ENCODE measurements at regions not wholly inside any gene's neighbourhood (a gene's known extent, or its start where the extent isn't known, plus 50 kb on each side); places are given as distances from the start of the nearest gene placed in this dataset.

- no peak overlapping the region for H3K4me3 ChIP-seq (ENCODE audit: low read length in 2 of 2)
- no peak overlapping the region for H3K9ac ChIP-seq (ENCODE audit: low read depth in 1 of 2, low read length in 2 of 2)
- H3K4me1 ChIP-seq (ENCODE audit: control insufficient read depth in 2 of 2, insufficient read depth in 2 of 2, low read length in 2 of 2) = no peaks in the 10 kb centered on the region
- H3K27ac ChIP-seq (ENCODE audit: low read depth in 2 of 2, low read length in 2 of 2) = no peak overlapping the region
- no peaks in the 10 kb centered on the region for H3K9me3 ChIP-seq (ENCODE audit: control insufficient read depth in 2 of 2, low read length in 2 of 2)
- no peaks in the 10 kb centered on the region for H3K27me3 ChIP-seq (ENCODE audit: control insufficient read depth in 2 of 2, insufficient read depth in 2 of 2, low read length in 2 of 2)
- H3K36me3 ChIP-seq (ENCODE audit: control insufficient read depth in 2 of 2, insufficient read depth in 2 of 2, low read length in 2 of 2) = no peaks in the 10 kb centered on the region
Observed at GRCh38 chrX:7219153-7219705, 71.3 kb upstream of the PUDP start.

- no peaks in the 10 kb centered on the region for H3K4me1 ChIP-seq (ENCODE audit: control insufficient read depth in 2 of 2, insufficient read depth in 2 of 2, low read length in 2 of 2)
- H3K27ac ChIP-seq (ENCODE audit: low read depth in 2 of 2, low read length in 2 of 2) = no peak overlapping the region
- no peak overlapping the region for H3K9ac ChIP-seq (ENCODE audit: low read depth in 1 of 2, low read length in 2 of 2)
- no peaks in the 10 kb centered on the region for H3K27me3 ChIP-seq (ENCODE audit: control insufficient read depth in 2 of 2, insufficient read depth in 2 of 2, low read length in 2 of 2)
- no peak overlapping the region for H3K4me3 ChIP-seq (ENCODE audit: low read length in 2 of 2)
- H3K9me3 ChIP-seq (ENCODE audit: control insufficient read depth in 2 of 2, low read length in 2 of 2) = no peaks in the 10 kb centered on the region
- H3K36me3 ChIP-seq (ENCODE audit: control insufficient read depth in 2 of 2, insufficient read depth in 2 of 2, low read length in 2 of 2) = no peaks in the 10 kb centered on the region
Observed at GRCh38 chrX:7218321-7219152, 70.6 kb upstream of the PUDP start.

- H3K36me3 ChIP-seq (ENCODE audit: control insufficient read depth in 2 of 2, insufficient read depth in 2 of 2, low read length in 2 of 2) = no peaks in the 10 kb centered on the region
Observed at GRCh38 chrX:7216981-7217587, 69.1 kb upstream of the PUDP start.

GRCh38 chrX:7215842-7216241 lies 67.9 kb upstream of the PUDP start:
- H3K36me3 ChIP-seq (ENCODE audit: control insufficient read depth in 2 of 2, insufficient read depth in 2 of 2, low read length in 2 of 2) = no peaks in the 10 kb centered on the region
- no peak overlapping the region for H3K4me3 ChIP-seq (ENCODE audit: low read length in 2 of 2)
- no peaks in the 10 kb centered on the region for H3K27me3 ChIP-seq (ENCODE audit: control insufficient read depth in 2 of 2, insufficient read depth in 2 of 2, low read length in 2 of 2)
- H3K9me3 ChIP-seq (ENCODE audit: control insufficient read depth in 2 of 2, low read length in 2 of 2) = no peaks in the 10 kb centered on the region
- no peak overlapping the region for H3K9ac ChIP-seq (ENCODE audit: low read depth in 1 of 2, low read length in 2 of 2)
- H3K27ac ChIP-seq (ENCODE audit: low read depth in 2 of 2, low read length in 2 of 2) = no peak overlapping the region
- H3K4me1 ChIP-seq (ENCODE audit: control insufficient read depth in 2 of 2, insufficient read depth in 2 of 2, low read length in 2 of 2) = no peaks in the 10 kb centered on the region

More at GRCh38 chrX:7216981-7217587, 69.1 kb upstream of the PUDP start:
- Histone ChIP-seq H3K9me3 (ENCODE audit: control insufficient read depth in 2 of 2, low read length in 2 of 2) (no peaks in the 10 kb centered on the region), H3K27ac (ENCODE audit: low read depth in 2 of 2, low read length in 2 of 2) (no peak overlapping the region), H3K27me3 (ENCODE audit: control insufficient read depth in 2 of 2, insufficient read depth in 2 of 2, low read length in 2 of 2) (no peaks in the 10 kb centered on the region), H3K4me3 (ENCODE audit: low read length in 2 of 2) (no peak overlapping the region), H3K4me1 (ENCODE audit: control insufficient read depth in 2 of 2, insufficient read depth in 2 of 2, low read length in 2 of 2) (no peaks in the 10 kb centered on the region), H3K9ac (ENCODE audit: low read depth in 1 of 2, low read length in 2 of 2) (no peak overlapping the region)

- no peak overlapping the region for H3K27ac ChIP-seq (ENCODE audit: low read depth in 2 of 2, low read length in 2 of 2)
- no peaks in the 10 kb centered on the region for H3K36me3 ChIP-seq (ENCODE audit: control insufficient read depth in 2 of 2, insufficient read depth in 2 of 2, low read length in 2 of 2)
- H3K9me3 ChIP-seq (ENCODE audit: control insufficient read depth in 2 of 2, low read length in 2 of 2) = no peaks in the 10 kb centered on the region
- no peak overlapping the region for H3K4me3 ChIP-seq (ENCODE audit: low read length in 2 of 2)
- no peak overlapping the region for H3K9ac ChIP-seq (ENCODE audit: low read depth in 1 of 2, low read length in 2 of 2)
- H3K4me1 ChIP-seq (ENCODE audit: control insufficient read depth in 2 of 2, insufficient read depth in 2 of 2, low read length in 2 of 2) = no peaks in the 10 kb centered on the region
- no peaks in the 10 kb centered on the region for H3K27me3 ChIP-seq (ENCODE audit: control insufficient read depth in 2 of 2, insufficient read depth in 2 of 2, low read length in 2 of 2)
Observed at GRCh38 chrX:7214251-7214650, 66.3 kb upstream of the PUDP start.

DNA sequence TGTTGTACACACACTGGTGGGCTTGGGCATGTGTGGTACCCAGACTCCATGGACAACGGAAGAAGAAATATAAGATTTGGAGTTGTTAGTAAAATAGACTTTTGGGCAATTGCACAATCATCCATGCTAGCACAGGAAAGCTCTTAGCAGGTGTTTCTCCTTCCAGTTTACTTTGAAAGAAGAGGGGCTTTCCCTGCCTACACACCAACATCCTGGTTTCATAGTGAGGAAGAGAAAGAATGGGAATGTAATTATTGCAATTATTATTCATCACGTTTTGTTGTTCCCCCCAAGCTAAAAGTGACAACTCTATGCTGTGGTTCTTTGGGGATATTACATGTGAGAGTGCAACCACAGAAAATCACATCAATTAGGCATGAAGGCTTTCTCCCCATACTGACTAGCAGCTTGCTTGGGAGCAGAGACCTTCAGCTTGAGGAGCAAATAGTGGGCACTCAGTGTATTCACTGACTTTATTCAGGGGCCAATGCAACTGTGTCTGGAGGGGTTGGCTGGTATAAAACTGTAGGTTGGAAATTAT lies 57.2 kb upstream of the PUDP start:
- Histone ChIP-seq H3K27me3 (ENCODE audit: control insufficient read depth in 2 of 2, insufficient read depth in 2 of 2, low read length in 2 of 2) (no peaks in the 10 kb centered on the region), H3K36me3 (ENCODE audit: control insufficient read depth in 2 of 2, insufficient read depth in 2 of 2, low read length in 2 of 2) (no peaks in the 10 kb centered on the region), H3K9me3 (ENCODE audit: control insufficient read depth in 2 of 2, low read length in 2 of 2) (no peaks in the 10 kb centered on the region)

GRCh38 chrX:7204619-7205018 lies 56.7 kb upstream of the PUDP start:
- Histone ChIP-seq H3K9me3 (ENCODE audit: control insufficient read depth in 2 of 2, low read length in 2 of 2) (no peaks in the 10 kb centered on the region), H3K4me1 (ENCODE audit: control insufficient read depth in 2 of 2, insufficient read depth in 2 of 2, low read length in 2 of 2) (no peaks in the 10 kb centered on the region), H3K9ac (ENCODE audit: low read depth in 1 of 2, low read length in 2 of 2) (no peak overlapping the region), H3K4me3 (ENCODE audit: low read length in 2 of 2) (no peak overlapping the region), H3K36me3 (ENCODE audit: control insufficient read depth in 2 of 2, insufficient read depth in 2 of 2, low read length in 2 of 2) (no peaks in the 10 kb centered on the region), H3K27ac (ENCODE audit: low read depth in 2 of 2, low read length in 2 of 2) (no peak overlapping the region), H3K27me3 (ENCODE audit: control insufficient read depth in 2 of 2, insufficient read depth in 2 of 2, low read length in 2 of 2) (no peaks in the 10 kb centered on the region)

More for the DNA sequence above, 57.2 kb upstream of the PUDP start:
- no peaks in the 10 kb centered on the region for H3K4me1 ChIP-seq (ENCODE audit: control insufficient read depth in 2 of 2, insufficient read depth in 2 of 2, low read length in 2 of 2)
- H3K9ac ChIP-seq (ENCODE audit: low read depth in 1 of 2, low read length in 2 of 2) = no peak overlapping the region
- no peak overlapping the region for H3K4me3 ChIP-seq (ENCODE audit: low read length in 2 of 2)
- H3K27ac ChIP-seq (ENCODE audit: low read depth in 2 of 2, low read length in 2 of 2) = no peak overlapping the region

DNA sequence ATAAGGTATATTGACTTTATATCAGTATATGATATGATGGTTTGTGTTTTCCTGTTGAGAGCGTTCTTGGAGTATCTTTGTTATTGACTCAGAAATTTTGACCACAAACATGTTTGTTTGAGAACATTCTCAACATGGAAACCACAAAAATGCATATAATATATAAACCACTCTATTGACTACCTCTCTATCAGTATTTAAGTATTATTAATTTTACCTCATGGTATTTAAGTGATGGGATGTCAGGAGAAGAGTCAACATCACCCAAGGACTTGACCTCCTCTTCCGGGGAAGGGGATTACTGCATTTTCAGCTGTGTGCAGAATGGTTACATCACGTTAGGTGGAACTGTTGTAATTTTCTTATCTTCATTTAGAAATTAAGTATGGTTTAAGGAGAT lies 54.3 kb upstream of the PUDP start:
- no peak overlapping the region for H3K4me3 ChIP-seq (ENCODE audit: low read length in 2 of 2)

DNA sequence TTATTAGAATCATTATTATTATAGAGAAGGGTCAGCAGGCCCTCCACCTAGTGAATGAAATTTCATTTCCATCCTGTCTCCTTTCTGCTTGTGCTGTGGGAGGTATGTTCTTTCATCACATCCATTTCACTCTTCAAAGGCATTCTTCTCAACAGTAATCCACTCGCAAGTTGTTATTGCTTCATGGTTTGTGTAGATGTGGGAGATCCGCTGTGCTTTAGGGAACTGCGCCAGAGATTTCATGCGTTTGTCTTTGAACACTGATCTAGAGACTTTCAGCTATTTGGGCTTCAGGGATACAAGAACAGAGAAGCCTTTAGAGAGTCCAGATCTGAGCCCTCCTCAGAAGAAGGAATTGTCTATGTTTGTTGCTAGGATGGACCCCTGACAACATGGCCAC lies 53.5 kb upstream of the PUDP start:
- Histone ChIP-seq H3K27ac (ENCODE audit: low read depth in 2 of 2, low read length in 2 of 2) (no peak overlapping the region), H3K4me1 (ENCODE audit: control insufficient read depth in 2 of 2, insufficient read depth in 2 of 2, low read length in 2 of 2) (no peaks in the 10 kb centered on the region), H3K27me3 (ENCODE audit: control insufficient read depth in 2 of 2, insufficient read depth in 2 of 2, low read length in 2 of 2) (no peaks in the 10 kb centered on the region), H3K36me3 (ENCODE audit: control insufficient read depth in 2 of 2, insufficient read depth in 2 of 2, low read length in 2 of 2) (no peaks in the 10 kb centered on the region), H3K4me3 (ENCODE audit: low read length in 2 of 2) (no peak overlapping the region), H3K9ac (ENCODE audit: low read depth in 1 of 2, low read length in 2 of 2) (no peak overlapping the region), H3K9me3 (ENCODE audit: control insufficient read depth in 2 of 2, low read length in 2 of 2) (no peaks in the 10 kb centered on the region)

More for the DNA sequence above, 54.3 kb upstream of the PUDP start:
- Histone ChIP-seq H3K27me3 (ENCODE audit: control insufficient read depth in 2 of 2, insufficient read depth in 2 of 2, low read length in 2 of 2) (no peaks in the 10 kb centered on the region), H3K9me3 (ENCODE audit: control insufficient read depth in 2 of 2, low read length in 2 of 2) (no peaks in the 10 kb centered on the region), H3K4me1 (ENCODE audit: control insufficient read depth in 2 of 2, insufficient read depth in 2 of 2, low read length in 2 of 2) (no peaks in the 10 kb centered on the region), H3K9ac (ENCODE audit: low read depth in 1 of 2, low read length in 2 of 2) (no peak overlapping the region), H3K27ac (ENCODE audit: low read depth in 2 of 2, low read length in 2 of 2) (no peak overlapping the region), H3K36me3 (ENCODE audit: control insufficient read depth in 2 of 2, insufficient read depth in 2 of 2, low read length in 2 of 2) (no peaks in the 10 kb centered on the region)

GRCh38 chrX:7198499-7198898 lies 50.5 kb upstream of the PUDP start:
- no peaks in the 10 kb centered on the region for H3K9me3 ChIP-seq (ENCODE audit: control insufficient read depth in 2 of 2, low read length in 2 of 2)

More at GRCh38 chrX:7198499-7198898, 50.5 kb upstream of the PUDP start:
- Histone ChIP-seq H3K36me3 (ENCODE audit: control insufficient read depth in 2 of 2, insufficient read depth in 2 of 2, low read length in 2 of 2) (no peaks in the 10 kb centered on the region), H3K4me3 (ENCODE audit: low read length in 2 of 2) (no peak overlapping the region), H3K4me1 (ENCODE audit: control insufficient read depth in 2 of 2, insufficient read depth in 2 of 2, low read length in 2 of 2) (no peaks in the 10 kb centered on the region), H3K27me3 (ENCODE audit: control insufficient read depth in 2 of 2, insufficient read depth in 2 of 2, low read length in 2 of 2) (no peaks in the 10 kb centered on the region), H3K27ac (ENCODE audit: low read depth in 2 of 2, low read length in 2 of 2) (no peak overlapping the region), H3K9ac (ENCODE audit: low read depth in 1 of 2, low read length in 2 of 2) (no peak overlapping the region)
